Aorta (tissue), 5 donors: ENCODE measurements at regions not wholly inside any gene's neighbourhood (a gene's known extent, or its start where the extent isn't known, plus 50 kb on each side); places are given as distances from the start of the nearest gene placed in this dataset.

Experiments
- ATAC-seq: fragments of 200-7000 bp; cut with Tn5 transposase; one replicate; pipeline ENCODE4 v1.9.1; 2022; ENCODE audit warnings: moderate library complexity; ENCODE audit not compliant: low FRiP score
- DNase-seq, 2 donors: peaks; one replicate each; pipeline ENCODE4 v3.0.0-alpha.2; 2020
- H3K27ac ChIP-seq, 2 donors: one replicate each; pipeline ENCODE4 v1.5.1; 2013; ENCODE audit warnings: low read length in 2 of 2, mild to moderate bottlenecking in 2 of 2, moderate library complexity in 2 of 2, control low read depth in 1 of 2, inconsistent platforms in 1 of 2, low read depth in 1 of 2
- H3K27me3 ChIP-seq, 2 donors: one replicate each; pipeline ENCODE4 v1.6.1; 2013; ENCODE audit warnings: control low read depth in 1 of 2, low read length in 1 of 2, mild to moderate bottlenecking in 1 of 2, moderate library complexity in 1 of 2; ENCODE audit not compliant: insufficient read depth in 2 of 2, control insufficient read depth in 1 of 2
- H3K36me3 ChIP-seq, 2 donors: one replicate each; pipeline ENCODE4 v1.6.1; 2013; ENCODE audit warnings: control low read depth in 1 of 2, low read length in 1 of 2, mild to moderate bottlenecking in 1 of 2; ENCODE audit not compliant: insufficient read depth in 2 of 2, control insufficient read depth in 1 of 2
- H3K4me1 ChIP-seq, 2 donors: one replicate each; pipeline ENCODE4 v1.6.1; 2013; ENCODE audit warnings: low read length in 2 of 2, control low read depth in 1 of 2, mild to moderate bottlenecking in 1 of 2, moderate library complexity in 1 of 2; ENCODE audit not compliant: insufficient read depth in 2 of 2, control insufficient read depth in 1 of 2
- H3K4me3 ChIP-seq, 2 donors: one replicate each; pipeline ENCODE4 v1.5.1; 2013; ENCODE audit warnings: low read length in 2 of 2, control low read depth in 1 of 2, mild to moderate bottlenecking in 1 of 2
- H3K9me3 ChIP-seq: one replicate; pipeline ENCODE4 v1.6.1; 2013; ENCODE audit warnings: mild to moderate bottlenecking, low read length; ENCODE audit not compliant: control insufficient read depth
- WGBS, 2 donors: extraction: QIAGEN DNeasy Blood & Tissue Kit; methylation state at CpG; one replicate each; pipeline ENCODE4 v1.1.7; 2013; 5-methylcytosine and 5-hydroxymethylcytosine counted together
- intact Hi-C, 2 donors: fragments of 100-400 bp; cut with DNase I; formaldehyde crosslinking; loops; one replicate each; pipeline versions ENCODE4 v1.14.2 to v1.15.0; 2022
- donor health status: healthy with polysubstance abuse.
- donor health status: Bipolar disorder and iron deficiency.
- donor health status: DM: no; HTN: no; CAD: no.
- donor health status: DM: no; HTN: no; CAD: no.
- donor health status: DM: yes; HTN: yes; CAD: no.

- Histone ChIP-seq H3K27ac (no peak overlapping the region), H3K4me1 (no peaks in the 10 kb centered on the region), H3K9me3 (peaks cover 2% of the 10 kb centered on the region), H3K4me3 (no peak overlapping the region), H3K36me3 (no peaks in the 10 kb centered on the region), H3K27me3 (no peaks in the 10 kb centered on the region)
- DNase-seq (no peak), ATAC-seq (no peak)
- intact Hi-C loops: no loop called here
- WGBS, 2 donors: 96 to 99% methylated on average over 1 of the region's 1 CpG
Measured at GRCh38 chr10:8460626-8461025, 406.1 kb downstream of the GATA3 start.

- no peak overlapping the region for H3K27ac ChIP-seq
- ATAC-seq (no peak), DNase-seq (no peak)
- H3K9me3 ChIP-seq: peaks cover 2% of the 10 kb centered on the region
- H3K4me1 ChIP-seq: no peaks in the 10 kb centered on the region
- H3K36me3 ChIP-seq: no peaks in the 10 kb centered on the region
- intact Hi-C loops: no loop called here
- no peak overlapping the region for H3K4me3 ChIP-seq
- 41 to 48% methylated on average over 3 of the region's 3 CpGs for WGBS, 2 donors
- H3K27me3 ChIP-seq: no peaks in the 10 kb centered on the region
Measured at GRCh38 chr10:8462565-8462964, 408.1 kb downstream of the GATA3 start.

- intact Hi-C loops: no loop called here
- WGBS, 2 donors: 45 to 49% methylated on average over 4 of the region's 4 CpGs
- ATAC-seq (no peak), DNase-seq (no peak)
- H3K27ac ChIP-seq: no peak overlapping the region
- H3K36me3 ChIP-seq: no peaks in the 10 kb centered on the region
- H3K9me3 ChIP-seq: no peaks in the 10 kb centered on the region
- H3K4me1 ChIP-seq: no peaks in the 10 kb centered on the region
- H3K27me3 ChIP-seq: peaks cover 0 to 2% of the 10 kb centered on the region in 2 donors
- H3K4me3 ChIP-seq: no peak overlapping the region
Measured at GRCh38 chr10:8463853-8464252, 409.4 kb downstream of the GATA3 start.

- Histone ChIP-seq H3K36me3 (no peaks in the 10 kb centered on the region), H3K9me3 (no peaks in the 10 kb centered on the region), H3K4me1 (no peaks in the 10 kb centered on the region), H3K4me3 (no peak overlapping the region), H3K27ac (no peak overlapping the region), H3K27me3 (peaks cover 0 to 2% of the 10 kb centered on the region in 2 donors)
- WGBS, 2 donors: 89 to 90% methylated on average over 3 of the region's 3 CpGs
- DNase-seq (no peak), ATAC-seq (no peak)
- intact Hi-C loops: no loop called here
Measured at GRCh38 chr10:8468477-8468876, 414.0 kb downstream of the GATA3 start.

- DNase-seq: no peak
- peaks cover 0 to under 1% of the 10 kb centered on the region in 2 donors for H3K27me3 ChIP-seq
- WGBS, 2 donors: 80 to 84% methylated on average over 2 of the region's 2 CpGs
- intact Hi-C loops: no loop called here
- H3K4me3 ChIP-seq: no peak overlapping the region
- peaks cover 1% of the 10 kb centered on the region for H3K9me3 ChIP-seq
- no peaks in the 10 kb centered on the region for H3K4me1 ChIP-seq
- no peak overlapping the region for H3K27ac ChIP-seq
- H3K36me3 ChIP-seq: no peaks in the 10 kb centered on the region
- no peak for ATAC-seq
Measured at GRCh38 chr10:8473205-8473604, 418.7 kb downstream of the GATA3 start.

GRCh38 chr10:8477300-8477699 lies 422.8 kb downstream of the GATA3 start:
- 79 to 82% methylated on average over 1 of the region's 1 CpG for WGBS, 2 donors
- Histone ChIP-seq H3K4me1 (no peaks in the 10 kb centered on the region), H3K27ac (no peak overlapping the region), H3K9me3 (peaks cover 1% of the 10 kb centered on the region), H3K4me3 (no peak overlapping the region), H3K27me3 (no peaks in the 10 kb centered on the region), H3K36me3 (no peaks in the 10 kb centered on the region)
- intact Hi-C loops: no loop called here
- DNase-seq (no peak), ATAC-seq (no peak)

- DNase-seq (no peak), ATAC-seq (no peak)
- Histone ChIP-seq H3K27ac (no peak overlapping the region), H3K27me3 (no peaks in the 10 kb centered on the region), H3K4me3 (no peak overlapping the region), H3K4me1 (no peaks in the 10 kb centered on the region), H3K36me3 (no peaks in the 10 kb centered on the region), H3K9me3 (peaks cover 3% of the 10 kb centered on the region)
- WGBS, 2 donors: 72 to 74% methylated on average over 10 of the region's 10 CpGs
- intact Hi-C loops: no loop called here
Measured at GRCh38 chr10:8481718-8482504, 427.4 kb downstream of the GATA3 start.

GRCh38 chr10:8485032-8485431 lies 430.5 kb downstream of the GATA3 start:
- Histone ChIP-seq H3K4me1 (no peaks in the 10 kb centered on the region), H3K27ac (no peak overlapping the region), H3K36me3 (no peaks in the 10 kb centered on the region), H3K27me3 (no peaks in the 10 kb centered on the region), H3K4me3 (no peak overlapping the region), H3K9me3 (peaks cover 2% of the 10 kb centered on the region)
- intact Hi-C loops: no loop called here
- ATAC-seq (no peak), DNase-seq (no peak)
- WGBS, 2 donors: 58 to 71% methylated on average over 6 of the region's 6 CpGs

- H3K36me3 ChIP-seq: no peaks in the 10 kb centered on the region
- intact Hi-C loops: no loop called here
- no peaks in the 10 kb centered on the region for H3K4me1 ChIP-seq
- DNase-seq (no peak), ATAC-seq (no peak)
- H3K27ac ChIP-seq: no peak overlapping the region
- WGBS, 2 donors: 71 to 79% methylated on average over 7 of the region's 7 CpGs
- H3K4me3 ChIP-seq: no peak overlapping the region
- no peaks in the 10 kb centered on the region for H3K27me3 ChIP-seq
- peaks cover 2% of the 10 kb centered on the region for H3K9me3 ChIP-seq
Measured at GRCh38 chr10:8487346-8487745, 432.9 kb downstream of the GATA3 start.
